HG03439 (cell line): ENCODE measurements at regions not wholly inside any gene's neighbourhood (a gene's known extent, or its start where the extent isn't known, plus 50 kb on each side); places are given as distances from the start of the nearest gene placed in this dataset.
"Not testable (repeated sequence)": the region's sequence is repeated elsewhere in the genome, so short reads cannot be mapped to it uniquely, and the experiment has no call there.

ENCODE experiments used
- ATAC-seq: cut with Tn5 transposase; IDR thresholded peaks from one replicate; pipeline ENCODE4 v1.9.1; 2021; ENCODE audit warnings: mild to moderate bottlenecking, moderate library complexity; ENCODE audit not compliant: unreplicated experiment

GRCh38 chr9:30773427-30773826, 1611.0 kb upstream of the ACO1 start:
- no peak for ATAC-seq

GRCh38 chr9:30774326-30774725, 1610.1 kb upstream of the ACO1 start:
- ATAC-seq, result no peak

GRCh38 chr9:30775236-30775635, 1609.2 kb upstream of the ACO1 start:
- ATAC-seq, result no peak

GRCh38 chr9:30796764-30797163, 1587.7 kb upstream of the ACO1 start:
- ATAC-seq, result no peak

GRCh38 chr9:30799527-30800101, 1584.8 kb upstream of the ACO1 start:
- ATAC-seq, result no peak

GRCh38 chr9:30800421-30800820, 1584.0 kb upstream of the ACO1 start:
- no peak for ATAC-seq

GRCh38 chr9:30812821-30813220, 1571.6 kb upstream of the ACO1 start:
- no peak for ATAC-seq

- ATAC-seq, result no peak
Observed at GRCh38 chr9:30815585-30815984, 1568.9 kb upstream of the ACO1 start.

- ATAC-seq, result no peak
Observed at GRCh38 chr9:30845136-30845535, 1539.3 kb upstream of the ACO1 start.

- ATAC-seq, result no peak
Observed at GRCh38 chr9:30846651-30847050, 1537.8 kb upstream of the ACO1 start.

- ATAC-seq, result no peak
Observed at GRCh38 chr9:30851600-30851999, 1532.8 kb upstream of the ACO1 start.

GRCh38 chr9:30900706-30901105, 1483.7 kb upstream of the ACO1 start:
- ATAC-seq, result no peak

- ATAC-seq, result no peak
Observed at GRCh38 chr9:30913331-30913730, 1471.1 kb upstream of the ACO1 start.

- no peak for ATAC-seq
Observed at GRCh38 chr9:30915451-30915850, 1469.0 kb upstream of the ACO1 start.

- ATAC-seq, result no peak
Observed at GRCh38 chr9:30925126-30925525, 1459.3 kb upstream of the ACO1 start.

GRCh38 chr9:30925635-30926034, 1458.8 kb upstream of the ACO1 start:
- ATAC-seq, result no peak

- no peak for ATAC-seq
Observed at GRCh38 chr9:30928045-30928444, 1456.4 kb upstream of the ACO1 start.

GRCh38 chr9:30932226-30932625, 1452.2 kb upstream of the ACO1 start:
- no peak for ATAC-seq

GRCh38 chr9:30935730-30936129, 1448.7 kb upstream of the ACO1 start:
- no peak for ATAC-seq

- ATAC-seq, result no peak
Observed at GRCh38 chr9:30937106-30937505, 1447.3 kb upstream of the ACO1 start.

GRCh38 chr9:30942852-30943251, 1441.6 kb upstream of the ACO1 start:
- ATAC-seq, result not testable (repeated sequence)

GRCh38 chr9:30943446-30944224, 1440.8 kb upstream of the ACO1 start:
- no peak for ATAC-seq

- no peak for ATAC-seq
Observed at GRCh38 chr9:30944225-30944569, 1440.2 kb upstream of the ACO1 start.
